Embryonic facial prominence (tissue), 1 donor: ENCODE measurements at regions not wholly inside any gene's neighbourhood (a gene's known extent, or its start where the extent isn't known, plus 50 kb on each side); places are given as distances from the start of the nearest gene placed in this dataset.
"Not testable (repeated sequence)": the region's sequence is repeated elsewhere in the genome, so short reads cannot be mapped to it uniquely, and the experiment has no call there.

Experiments used
- DNase-seq: peaks from one replicate; pipeline ENCODE4 v3.0.0-alpha.2; 2016; ENCODE audit errors: extremely low spot score

GRCh38 chr2:193868833-193869232, 1674.1 kb upstream of the TMEFF2 start:
- DNase-seq: no peak

DNA sequence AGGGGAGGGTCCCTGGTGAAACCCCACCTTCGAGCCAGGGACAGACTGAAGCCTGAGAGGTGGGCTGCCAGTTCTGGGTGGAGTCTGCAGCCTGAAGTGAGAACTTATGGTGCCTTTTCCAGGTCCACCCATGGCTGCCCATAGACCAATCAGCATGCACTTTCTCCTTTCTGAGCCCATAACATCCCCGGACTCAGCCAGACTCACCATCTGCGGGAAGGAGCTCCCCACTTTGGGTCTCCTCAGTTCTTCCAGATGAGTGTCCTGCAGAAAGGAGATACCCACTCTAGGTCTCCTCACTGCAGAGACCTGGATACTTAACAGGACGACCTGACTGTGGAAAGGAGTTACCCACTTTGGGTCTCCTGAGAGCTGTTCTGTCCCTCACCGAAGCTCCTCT, 1673.4 kb upstream of the TMEFF2 start:
- no peak for DNase-seq

GRCh38 chr2:193867454-193867853, 1672.7 kb upstream of the TMEFF2 start:
- no peak for DNase-seq

GRCh38 chr2:193861557-193861956, 1666.8 kb upstream of the TMEFF2 start:
- no peak for DNase-seq

- no peak for DNase-seq
Observed at GRCh38 chr2:193847991-193848390, 1653.3 kb upstream of the TMEFF2 start.

- DNase-seq: no peak
Observed at GRCh38 chr2:193847130-193847529, 1652.4 kb upstream of the TMEFF2 start.

GRCh38 chr2:193845604-193846003, 1650.9 kb upstream of the TMEFF2 start:
- no peak for DNase-seq

DNA sequence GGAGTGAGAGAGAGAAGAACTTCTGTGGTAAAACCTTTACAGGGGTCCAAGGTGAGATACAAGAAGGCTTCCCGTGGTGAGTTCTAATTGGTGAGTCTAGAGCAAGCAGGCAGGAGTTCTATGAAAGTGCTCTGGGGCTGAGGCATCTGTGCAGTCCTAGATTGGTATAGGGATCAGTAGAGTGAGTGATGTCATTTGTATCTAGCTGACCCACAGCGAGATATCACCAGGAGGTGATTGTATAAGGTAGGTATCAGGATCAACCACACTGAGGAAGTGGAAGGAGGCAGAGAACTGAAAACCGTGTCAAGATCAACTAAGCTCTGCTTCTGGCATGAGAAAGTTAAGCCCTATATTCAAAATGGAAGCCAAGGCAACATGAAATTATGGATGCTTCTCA, 1648.9 kb upstream of the TMEFF2 start:
- DNase-seq: no peak

- no peak for DNase-seq
Observed at GRCh38 chr2:193841384-193842150, 1646.8 kb upstream of the TMEFF2 start.

GRCh38 chr2:193837111-193837738, 1642.5 kb upstream of the TMEFF2 start:
- no peak for DNase-seq

DNA sequence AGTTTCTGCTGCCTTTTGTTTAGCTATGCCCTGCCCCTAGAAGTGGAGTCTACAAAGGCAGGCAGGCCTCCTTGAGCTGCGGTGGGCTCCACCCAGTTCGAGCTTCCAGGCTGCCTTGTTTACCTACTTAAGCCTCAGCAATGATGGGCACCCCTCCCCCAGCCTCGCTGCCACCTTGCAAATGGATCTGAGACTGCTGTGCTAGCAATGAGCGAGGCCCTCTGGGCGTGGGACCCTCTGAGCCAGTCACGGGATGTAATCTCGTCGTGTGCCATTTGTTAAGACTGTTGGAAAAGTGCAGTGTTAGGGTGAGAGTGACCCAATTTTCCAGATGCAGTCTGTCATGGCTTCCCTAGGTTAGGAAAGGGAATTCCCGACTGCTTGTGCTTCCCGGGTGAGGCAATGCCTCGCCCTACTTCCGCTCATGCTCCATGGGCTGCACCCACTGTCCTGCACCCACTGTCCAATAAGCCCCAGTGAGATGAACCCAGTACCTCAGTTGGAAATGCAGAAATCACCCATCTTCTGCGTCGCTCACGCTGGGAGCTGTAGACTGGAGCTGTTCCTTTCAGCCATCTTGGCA, 1641.8 kb upstream of the TMEFF2 start:
- not testable (repeated sequence) for DNase-seq

GRCh38 chr2:193833895-193834294, 1639.2 kb upstream of the TMEFF2 start:
- DNase-seq: not testable (repeated sequence)

DNA sequence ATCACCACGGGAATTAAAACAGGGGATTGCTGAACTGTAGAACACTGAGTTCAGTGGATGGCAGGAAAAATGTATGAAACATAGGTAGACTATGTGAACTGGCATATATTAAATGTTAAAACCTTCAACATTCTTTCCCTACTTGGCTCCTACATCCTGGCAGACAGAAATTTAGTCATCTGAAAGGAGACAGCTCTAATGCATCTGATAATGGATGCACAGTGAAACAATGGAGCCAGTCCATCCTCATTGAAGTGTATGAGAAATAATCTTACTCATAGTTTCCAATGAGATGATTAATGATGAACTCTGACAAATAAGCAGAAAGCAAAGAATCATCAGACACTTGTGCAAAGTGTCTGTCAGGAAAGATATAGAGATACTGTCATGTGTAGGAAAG, 1629.7 kb upstream of the TMEFF2 start:
- DNase-seq: no peak

- DNase-seq: no peak
Observed at GRCh38 chr2:193818801-193819499, 1624.2 kb upstream of the TMEFF2 start.

GRCh38 chr2:193816008-193816407, 1621.3 kb upstream of the TMEFF2 start:
- no peak for DNase-seq

DNA sequence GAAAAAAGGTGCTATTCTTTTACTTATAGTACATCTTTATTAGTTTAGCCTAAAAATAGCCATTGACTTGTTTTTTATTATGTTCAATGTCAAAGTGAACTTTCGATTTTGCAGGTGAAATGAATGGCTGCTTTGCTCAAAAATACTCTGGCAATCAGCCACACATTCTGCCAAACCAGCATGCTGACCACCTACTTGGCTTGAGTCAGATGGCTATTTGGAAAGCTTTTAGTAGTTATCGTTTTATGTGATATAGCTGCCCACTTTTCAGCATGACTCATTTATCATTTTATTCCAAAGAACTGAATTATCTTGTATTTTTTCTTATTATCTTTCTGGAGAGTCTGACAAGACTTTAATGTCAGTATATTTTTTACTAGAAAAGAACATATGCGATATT, 1615.8 kb upstream of the TMEFF2 start:
- DNase-seq: peak; percentile 2

- peak; percentile 4 for DNase-seq
Observed at GRCh38 chr2:193808877-193809276, 1614.1 kb upstream of the TMEFF2 start.

GRCh38 chr2:193806088-193806774, 1611.5 kb upstream of the TMEFF2 start:
- peak; percentile 3 for DNase-seq

DNA sequence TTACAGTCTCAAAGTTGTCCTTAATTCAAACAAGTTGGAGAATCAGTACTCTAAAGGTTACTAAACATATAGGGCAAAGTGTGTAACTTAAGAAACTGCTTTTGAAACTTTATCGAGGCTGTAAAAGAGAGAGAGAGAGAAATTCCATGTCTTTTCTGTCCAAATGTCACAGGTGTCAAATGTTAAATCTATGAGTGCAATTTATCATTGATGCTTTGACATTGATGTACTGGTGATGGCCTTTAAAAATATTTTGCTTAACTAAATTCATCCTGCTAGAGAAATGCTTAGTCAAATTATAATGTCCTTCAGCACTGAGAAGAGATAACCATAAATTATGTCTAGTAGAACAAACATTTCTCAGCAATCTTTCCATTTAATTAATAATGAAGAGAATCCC, 1602.1 kb upstream of the TMEFF2 start:
- DNase-seq: no peak

DNA sequence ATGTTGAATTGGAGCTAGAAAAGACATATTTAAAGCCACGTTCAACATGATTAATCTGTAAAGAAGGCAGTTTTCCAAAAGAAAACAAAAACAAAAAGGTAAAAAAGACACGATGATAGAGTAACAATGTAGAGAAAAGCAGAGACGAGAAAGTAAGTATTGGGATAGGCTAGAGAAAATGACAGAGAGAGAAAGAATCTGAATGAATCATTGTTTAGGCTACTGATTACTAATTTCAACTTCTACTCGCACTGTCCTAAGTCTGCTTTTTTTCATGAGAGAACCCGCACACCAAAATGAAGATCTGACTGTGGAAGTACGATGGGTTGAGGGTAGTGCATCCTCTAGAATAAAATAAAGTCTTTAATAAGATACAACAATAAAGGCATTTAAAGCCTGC, 1599.2 kb upstream of the TMEFF2 start:
- no peak for DNase-seq

GRCh38 chr2:193783681-193784080, 1588.9 kb upstream of the TMEFF2 start:
- no peak for DNase-seq

- no peak for DNase-seq
Observed at GRCh38 chr2:193778293-193778692, 1583.6 kb upstream of the TMEFF2 start.
